ENCODE measurements at regions not wholly inside any gene's neighbourhood (a gene's known extent, or its start where the extent isn't known, plus 50 kb on each side); places are given as distances from the start of the nearest gene placed in this dataset.

DNA sequence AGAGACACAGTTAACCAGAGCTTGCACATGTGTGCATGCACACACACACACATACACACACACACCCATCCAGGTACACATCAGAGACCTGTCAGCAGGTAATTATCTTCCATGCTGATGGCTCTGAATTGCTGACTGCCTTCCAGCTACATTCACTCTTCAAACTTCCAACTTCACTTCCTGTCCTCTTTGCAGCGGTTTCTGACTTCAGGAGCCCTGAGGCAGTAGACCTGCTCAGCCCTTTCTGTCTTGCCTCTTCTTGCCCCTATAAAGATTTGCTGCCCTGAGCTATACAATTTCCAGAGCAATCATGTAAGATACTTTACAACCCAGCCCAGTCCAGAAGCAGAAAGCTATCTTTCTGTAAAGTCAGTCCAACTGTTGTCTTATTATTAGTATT is 310.2 kb downstream of the FGFR2 start:
- Histone ChIP-seq H3K4me2 (no peak overlapping the region), H3K9me3 (ENCODE audit: low read depth) (no peaks in the 10 kb centered on the region), H3K27ac (no peak overlapping the region), H3K4me1 (ENCODE audit: insufficient read depth) (peaks cover 28% of the 10 kb centered on the region), H2AFZ (no peak overlapping the region), H3K4me3 (no peak overlapping the region), H3K27me3 (no peaks in the 10 kb centered on the region), H3K36me3 (replicated peaks; ENCODE audit: insufficient read depth, low read depth) (no peaks in the 10 kb centered on the region), H3K9me2 (replicated peaks; ENCODE audit: insufficient read depth) (no peaks in the 10 kb centered on the region), H4K20me1 (ENCODE audit: insufficient read depth, poor library complexity, severe bottlenecking) (no peaks in the 10 kb centered on the region), H3K79me2 (no peaks in the 10 kb centered on the region)
- TF ChIP-seq EZH2phosphoT487 (IDR thresholded peaks at IDR 0.05; ENCODE audit: low read depth, severe bottlenecking, unreplicated experiment) (no peak), EZH2 (IDR thresholded peaks at IDR 0.05; ENCODE audit: borderline replicate concordance) (no peak)
- TF ChIP-seq, protein P1, sequence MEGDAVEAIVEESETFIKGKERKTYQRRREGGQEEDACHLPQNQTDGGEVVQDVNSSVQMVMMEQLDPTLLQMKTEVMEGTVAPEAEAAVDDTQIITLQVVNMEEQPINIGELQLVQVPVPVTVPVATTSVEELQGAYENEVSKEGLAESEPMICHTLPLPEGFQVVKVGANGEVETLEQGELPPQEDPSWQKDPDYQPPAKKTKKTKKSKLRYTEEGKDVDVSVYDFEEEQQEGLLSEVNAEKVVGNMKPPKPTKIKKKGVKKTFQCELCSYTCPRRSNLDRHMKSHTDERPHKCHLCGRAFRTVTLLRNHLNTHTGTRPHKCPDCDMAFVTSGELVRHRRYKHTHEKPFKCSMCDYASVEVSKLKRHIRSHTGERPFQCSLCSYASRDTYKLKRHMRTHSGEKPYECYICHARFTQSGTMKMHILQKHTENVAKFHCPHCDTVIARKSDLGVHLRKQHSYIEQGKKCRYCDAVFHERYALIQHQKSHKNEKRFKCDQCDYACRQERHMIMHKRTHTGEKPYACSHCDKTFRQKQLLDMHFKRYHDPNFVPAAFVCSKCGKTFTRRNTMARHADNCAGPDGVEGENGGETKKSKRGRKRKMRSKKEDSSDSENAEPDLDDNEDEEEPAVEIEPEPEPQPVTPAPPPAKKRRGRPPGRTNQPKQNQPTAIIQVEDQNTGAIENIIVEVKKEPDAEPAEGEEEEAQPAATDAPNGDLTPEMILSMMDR (IDR thresholded peaks at IDR 0.05; ENCODE audit: poor library complexity), result no peak
- WGBS (ENCODE audit: low lambda C conversion rate, missing lambda C conversion rate), result 50% methylated on average over 1 of the region's 1 CpG
- DNase-seq (ENCODE audit: low spot score), result no peak

DNA sequence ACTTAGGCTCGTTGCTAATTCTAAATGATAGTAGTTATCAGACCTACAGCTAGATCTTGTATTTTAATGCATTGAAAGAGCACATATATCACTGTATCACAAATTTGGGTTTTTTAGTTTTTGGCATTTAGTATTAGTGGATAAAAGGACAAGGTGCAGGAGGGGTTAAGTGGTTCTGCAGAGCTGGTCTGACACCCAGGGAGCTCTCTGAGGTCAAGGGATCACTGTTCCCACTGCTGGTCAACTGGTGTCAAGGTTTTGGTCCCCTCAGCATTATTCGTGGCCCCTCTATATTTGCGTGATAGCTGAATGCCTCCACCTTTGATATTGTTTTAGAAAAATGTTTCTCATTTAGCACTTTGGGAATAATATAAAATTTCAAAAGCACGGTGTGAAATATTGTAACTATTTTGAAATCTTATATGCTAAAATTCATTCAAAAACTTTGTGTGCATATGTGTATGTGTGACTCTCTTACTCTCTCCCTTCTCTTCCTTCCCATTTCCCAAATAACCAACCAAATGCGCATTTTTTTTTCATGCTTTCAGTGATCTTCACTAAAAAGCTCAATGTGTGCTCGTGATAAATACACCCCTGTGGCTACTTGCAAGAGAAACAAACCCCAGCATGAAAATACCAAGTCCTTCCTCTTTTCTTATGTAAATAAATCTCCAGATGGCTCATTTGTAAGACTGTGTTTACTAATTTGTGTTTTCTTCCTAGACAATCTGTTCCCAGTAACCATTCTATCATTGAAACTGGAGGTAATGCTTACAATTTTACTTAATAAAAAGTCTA is 309.2 kb downstream of the FGFR2 start:
- Histone ChIP-seq H3K4me3 (no peak overlapping the region), H3K27me3 (no peaks in the 10 kb centered on the region), H2AFZ (no peak overlapping the region), H3K4me1 (ENCODE audit: insufficient read depth) (peaks cover 37% of the 10 kb centered on the region), H3K27ac (no peak overlapping the region), H3K9me2 (replicated peaks; ENCODE audit: insufficient read depth) (no peaks in the 10 kb centered on the region), H3K4me2 (no peak overlapping the region), H3K9me3 (ENCODE audit: low read depth) (no peaks in the 10 kb centered on the region), H3K36me3 (replicated peaks; ENCODE audit: insufficient read depth, low read depth) (no peaks in the 10 kb centered on the region), H3K79me2 (no peaks in the 10 kb centered on the region), H4K20me1 (ENCODE audit: insufficient read depth, poor library complexity, severe bottlenecking) (no peaks in the 10 kb centered on the region)
- TF ChIP-seq EZH2phosphoT487 (IDR thresholded peaks at IDR 0.05; ENCODE audit: low read depth, severe bottlenecking, unreplicated experiment) (no peak), EZH2 (IDR thresholded peaks at IDR 0.05; ENCODE audit: borderline replicate concordance) (no peak)
- TF ChIP-seq, protein P1 (IDR thresholded peaks at IDR 0.05; ENCODE audit: poor library complexity), result no peak
- no peak for DNase-seq (ENCODE audit: low spot score)
- 70% methylated on average over 6 of the region's 6 CpGs for WGBS (ENCODE audit: low lambda C conversion rate, missing lambda C conversion rate)

DNA sequence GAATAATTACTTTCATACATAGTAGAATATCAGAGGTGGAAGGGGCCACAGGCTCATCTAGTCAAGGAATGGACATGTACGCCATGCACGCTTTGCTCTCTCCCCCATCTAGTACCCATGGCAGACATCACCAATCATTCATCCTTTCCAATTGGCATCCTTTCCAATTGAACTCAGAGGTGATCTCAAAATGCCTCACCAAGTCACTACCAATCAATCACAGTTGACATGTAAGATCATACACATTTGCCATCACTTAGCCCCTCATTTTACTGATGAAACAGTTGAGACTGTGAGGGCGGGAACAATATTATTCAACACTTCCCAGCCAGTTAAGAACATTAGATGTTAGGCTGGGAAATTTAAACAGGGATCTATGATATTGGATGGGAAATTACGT is 308.4 kb downstream of the FGFR2 start:
- Histone ChIP-seq H3K4me3 (no peak overlapping the region), H2AFZ (no peak overlapping the region), H3K79me2 (no peaks in the 10 kb centered on the region), H3K9me2 (replicated peaks; ENCODE audit: insufficient read depth) (no peaks in the 10 kb centered on the region), H3K27ac (no peak overlapping the region), H3K36me3 (replicated peaks; ENCODE audit: insufficient read depth, low read depth) (no peaks in the 10 kb centered on the region), H3K27me3 (no peaks in the 10 kb centered on the region), H3K4me1 (ENCODE audit: insufficient read depth) (peaks cover 36% of the 10 kb centered on the region), H3K4me2 (no peak overlapping the region), H4K20me1 (ENCODE audit: insufficient read depth, poor library complexity, severe bottlenecking) (no peaks in the 10 kb centered on the region), H3K9me3 (ENCODE audit: low read depth) (no peaks in the 10 kb centered on the region)
- TF ChIP-seq EZH2 (IDR thresholded peaks at IDR 0.05; ENCODE audit: borderline replicate concordance), result no peak
- no peak for TF ChIP-seq EZH2phosphoT487 (IDR thresholded peaks at IDR 0.05; ENCODE audit: low read depth, severe bottlenecking, unreplicated experiment)
- 98% methylated on average over 4 of the region's 4 CpGs for WGBS (ENCODE audit: low lambda C conversion rate, missing lambda C conversion rate)
- DNase-seq (ENCODE audit: low spot score), result no peak

DNA sequence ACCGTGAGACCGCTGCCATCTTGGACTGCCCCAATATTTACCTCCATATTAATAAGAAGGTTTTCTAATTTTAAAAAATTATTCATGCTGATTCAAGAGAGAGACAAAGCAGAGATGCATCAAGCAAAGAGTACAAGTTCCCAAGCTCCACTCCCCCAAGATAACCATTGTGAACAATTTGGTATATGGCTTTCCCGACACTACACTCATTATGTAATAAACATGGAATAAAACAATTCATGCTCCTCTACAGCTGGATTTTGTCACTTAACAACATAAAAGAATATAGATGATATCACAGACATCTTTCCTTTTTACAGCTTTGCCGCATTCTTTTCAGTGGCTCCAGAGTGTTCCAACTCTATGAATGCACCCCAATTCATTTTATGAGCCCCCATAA is 307.6 kb downstream of the FGFR2 start:
- Histone ChIP-seq H3K9me2 (replicated peaks; ENCODE audit: insufficient read depth) (no peaks in the 10 kb centered on the region), H3K79me2 (no peaks in the 10 kb centered on the region), H3K9me3 (ENCODE audit: low read depth) (no peaks in the 10 kb centered on the region), H2AFZ (no peak overlapping the region), H3K27me3 (no peaks in the 10 kb centered on the region), H4K20me1 (ENCODE audit: insufficient read depth, poor library complexity, severe bottlenecking) (no peaks in the 10 kb centered on the region), H3K36me3 (replicated peaks; ENCODE audit: insufficient read depth, low read depth) (no peaks in the 10 kb centered on the region), H3K4me1 (ENCODE audit: insufficient read depth) (peaks cover 30% of the 10 kb centered on the region), H3K4me2 (no peak overlapping the region), H3K4me3 (no peak overlapping the region), H3K27ac (no peak overlapping the region)
- TF ChIP-seq EZH2phosphoT487 (IDR thresholded peaks at IDR 0.05; ENCODE audit: low read depth, severe bottlenecking, unreplicated experiment) (no peak), EZH2 (IDR thresholded peaks at IDR 0.05; ENCODE audit: borderline replicate concordance) (no peak)
- TF ChIP-seq, protein P1 (IDR thresholded peaks at IDR 0.05; ENCODE audit: poor library complexity), result no peak
- 96% methylated on average over 4 of the region's 4 CpGs for WGBS (ENCODE audit: low lambda C conversion rate, missing lambda C conversion rate)
- no peak for DNase-seq (ENCODE audit: low spot score)
